Stimulated activated CD4-positive, alpha-beta T cell treated with anti-CD3 and anti-CD28 coated beads, Interleukin-2, amount 100 ng/mL, for 4 hours (primary cell): ENCODE measurements at regions not wholly inside any gene's neighbourhood (a gene's known extent, or its start where the extent isn't known, plus 50 kb on each side); places are given as distances from the start of the nearest gene placed in this dataset.
"Not testable (repeated sequence)": the region's sequence is repeated elsewhere in the genome, so short reads cannot be mapped to it uniquely, and the experiment has no call there.

Experiments
- DNase-seq: peaks from one replicate; pipeline ENCODE4 v3.0.0-alpha.2; 2020; ENCODE audit warnings: low read depth

- no peak for DNase-seq
Measured at GRCh38 chr9:89939626-89940292, 334.9 kb downstream of the GADD45G start.

GRCh38 chr9:89940625-89941024 is 335.8 kb downstream of the GADD45G start:
- DNase-seq: no peak

GRCh38 chr9:89941875-89942274 is 337.1 kb downstream of the GADD45G start:
- no peak for DNase-seq

- no peak for DNase-seq
Measured at GRCh38 chr9:89942643-89943042, 337.8 kb downstream of the GADD45G start.

- DNase-seq: no peak
Measured at GRCh38 chr9:89943309-89943708, 338.5 kb downstream of the GADD45G start.

GRCh38 chr9:89943728-89944127 is 338.9 kb downstream of the GADD45G start:
- no peak for DNase-seq

GRCh38 chr9:89945133-89945532 is 340.3 kb downstream of the GADD45G start:
- DNase-seq: no peak

GRCh38 chr9:89946741-89947140 is 341.9 kb downstream of the GADD45G start:
- DNase-seq: no peak

- no peak for DNase-seq
Measured at GRCh38 chr9:89949111-89949510, 344.3 kb downstream of the GADD45G start.

GRCh38 chr9:89951675-89952074 is 346.9 kb downstream of the GADD45G start:
- DNase-seq: no peak

- no peak for DNase-seq
Measured at GRCh38 chr9:89952401-89952800, 347.6 kb downstream of the GADD45G start.

- not testable (repeated sequence) for DNase-seq
Measured at GRCh38 chr9:89953263-89953662, 348.5 kb downstream of the GADD45G start.

GRCh38 chr9:89953824-89954615 is 349.2 kb downstream of the GADD45G start:
- no peak for DNase-seq

GRCh38 chr9:89955144-89955543 is 350.3 kb downstream of the GADD45G start:
- no peak for DNase-seq

- no peak for DNase-seq
Measured at GRCh38 chr9:89955626-89956025, 350.8 kb downstream of the GADD45G start.

- no peak for DNase-seq
Measured at GRCh38 chr9:89956331-89956730, 351.5 kb downstream of the GADD45G start.

GRCh38 chr9:89956907-89957306 is 352.1 kb downstream of the GADD45G start:
- DNase-seq: no peak

- no peak for DNase-seq
Measured at GRCh38 chr9:89958086-89958485, 353.3 kb downstream of the GADD45G start.

- no peak for DNase-seq
Measured at GRCh38 chr9:89961616-89962341, 357.0 kb downstream of the GADD45G start.

GRCh38 chr9:89963280-89963679 is 358.5 kb downstream of the GADD45G start:
- DNase-seq: no peak

GRCh38 chr9:89967527-89967926 is 362.7 kb downstream of the GADD45G start:
- DNase-seq: no peak

GRCh38 chr9:89969156-89969675 is 364.4 kb downstream of the GADD45G start:
- DNase-seq: peak; percentile 3
